ENCODE measurements at regions not wholly inside any gene's neighbourhood (a gene's known extent, or its start where the extent isn't known, plus 50 kb on each side); places are given as distances from the start of the nearest gene placed in this dataset.
"Not testable (repeated sequence)": the region's sequence is repeated elsewhere in the genome, so short reads cannot be mapped to it uniquely, and the experiment has no call there.

DNA sequence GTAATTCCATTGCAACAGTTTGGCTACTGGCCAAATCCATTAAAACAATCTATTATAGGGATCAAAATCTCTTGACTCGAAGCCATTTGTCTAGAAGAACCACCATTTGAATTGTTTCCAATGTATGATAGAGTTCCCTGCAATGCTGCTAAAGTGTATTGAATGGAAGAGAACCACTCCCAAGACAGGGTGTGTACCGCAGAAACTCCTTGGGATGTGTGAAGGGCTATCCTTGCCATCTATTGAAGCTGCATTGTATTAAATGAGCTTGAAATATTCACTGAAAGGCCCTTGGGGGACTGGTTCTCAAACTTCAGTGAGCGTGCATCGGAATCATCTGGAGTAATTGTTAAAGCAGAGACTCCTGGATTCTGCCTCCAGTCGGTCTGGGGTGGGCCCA lies 260.4 kb upstream of the MEIS1 start:
- no peak for DNase-seq (ENCODE audit: low read depth)

DNA sequence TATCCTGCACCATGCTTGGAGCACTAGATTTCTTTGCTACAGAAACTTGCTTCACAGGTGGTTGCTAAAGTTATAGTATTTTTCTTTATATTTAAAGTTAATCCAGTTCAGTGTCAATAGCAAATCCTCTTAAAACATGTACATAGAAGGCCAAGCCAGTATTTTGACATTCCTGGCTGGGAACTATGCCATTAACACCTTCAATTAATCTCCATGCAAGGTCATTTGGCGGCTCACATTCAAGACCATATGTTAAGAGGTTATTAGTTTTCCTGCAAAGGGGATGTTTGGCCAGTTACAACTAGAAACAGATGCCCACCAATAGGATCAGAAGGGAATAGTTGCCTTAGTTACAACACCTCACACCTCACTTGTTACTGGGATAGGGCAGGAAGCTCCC lies 261.3 kb upstream of the MEIS1 start:
- DNase-seq (ENCODE audit: low read depth) = no peak

DNA sequence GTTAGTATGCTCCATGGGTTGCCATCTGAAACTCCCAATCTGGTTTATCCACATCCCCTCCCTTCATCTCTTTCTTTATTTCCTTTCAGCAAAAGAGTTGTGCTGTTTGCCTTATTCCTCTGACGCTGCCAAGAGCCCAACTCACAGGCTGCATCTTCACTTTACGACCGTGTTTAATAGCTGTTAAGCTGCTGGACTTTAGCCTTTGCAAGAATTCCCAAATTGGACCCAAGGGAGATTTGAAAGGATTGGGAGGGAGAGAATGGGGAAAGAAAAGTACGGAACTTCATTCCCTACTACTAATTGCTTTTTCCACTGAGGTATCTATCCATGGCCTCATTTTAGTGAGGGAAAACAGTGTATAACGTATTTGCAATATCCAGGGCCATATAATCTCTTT lies 263.4 kb upstream of the MEIS1 start:
- no peak for DNase-seq (ENCODE audit: low read depth)

- DNase-seq (ENCODE audit: low read depth) = no peak
These were observed 264.1 kb upstream of the MEIS1 start for GRCh38 chr2:66170744-66171330.

- no peak for DNase-seq (ENCODE audit: low read depth)
These were observed 265.8 kb upstream of the MEIS1 start for GRCh38 chr2:66169076-66169475.

DNA sequence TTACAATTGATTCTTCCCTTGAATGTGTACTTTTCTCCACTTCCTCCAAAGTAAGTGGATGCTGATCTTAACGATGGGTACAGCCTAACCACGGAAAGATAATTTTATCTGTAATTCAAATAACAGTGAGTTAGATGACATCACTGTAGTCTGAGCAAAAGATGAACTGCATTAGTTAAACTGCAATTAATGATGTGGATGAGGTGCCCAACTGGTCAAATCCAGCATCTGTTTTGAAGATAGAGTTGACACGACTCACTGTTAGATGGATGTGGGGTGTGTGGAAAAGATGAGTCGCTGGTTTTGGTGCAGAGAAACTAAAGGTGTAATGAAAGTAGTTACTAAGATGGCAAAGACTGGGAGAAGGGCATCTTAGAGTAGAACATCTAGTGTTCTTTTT lies 270.5 kb upstream of the MEIS1 start:
- DNase-seq (ENCODE audit: low read depth) = no peak

DNA sequence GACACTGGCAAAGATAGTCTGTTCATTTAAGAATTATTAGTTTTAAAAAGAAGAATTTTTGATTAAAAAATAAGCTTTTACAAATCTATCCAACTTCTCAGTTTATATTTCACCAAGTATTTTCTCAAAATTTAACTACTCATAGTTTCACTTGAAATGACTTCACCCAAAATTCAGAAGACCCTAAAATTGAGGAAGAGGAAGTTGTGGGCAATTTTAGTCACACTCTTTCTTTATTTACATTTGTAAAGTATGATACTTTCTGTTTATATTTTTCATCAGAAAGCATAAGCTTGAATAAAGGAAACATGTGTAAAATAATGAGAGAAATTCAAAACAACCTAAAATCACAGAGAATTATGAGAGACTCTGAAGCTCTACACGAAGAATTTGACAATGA lies 278.8 kb upstream of the MEIS1 start:
- DNase-seq (ENCODE audit: low read depth) = no peak

GRCh38 chr2:66153941-66154340 lies 281.0 kb upstream of the MEIS1 start:
- DNase-seq (ENCODE audit: low read depth) = no peak

- no peak for DNase-seq (ENCODE audit: low read depth)
These were observed 289.4 kb upstream of the MEIS1 start for GRCh38 chr2:66145490-66145889.

DNA sequence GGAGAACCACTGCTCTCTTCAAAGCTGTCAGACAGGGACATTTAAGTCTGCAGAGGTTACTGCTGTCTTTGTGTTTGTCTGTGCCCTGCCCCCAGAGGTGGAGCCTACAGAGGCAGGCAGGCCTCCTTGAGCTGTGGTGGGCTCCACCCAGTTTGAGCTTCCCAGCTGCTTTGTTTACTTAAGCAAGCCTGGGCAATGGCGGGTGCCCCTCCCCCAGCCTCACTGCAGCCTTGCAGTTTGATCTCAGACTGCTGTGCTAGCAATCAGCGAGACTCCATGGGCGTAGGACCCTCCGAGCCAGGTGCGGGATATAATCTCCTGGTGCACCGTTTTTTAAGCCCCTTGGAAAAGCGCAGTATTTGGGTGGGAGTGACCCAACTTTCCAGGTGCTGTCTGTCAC lies 290.6 kb upstream of the MEIS1 start:
- not testable (repeated sequence) for DNase-seq (ENCODE audit: low read depth)

DNA sequence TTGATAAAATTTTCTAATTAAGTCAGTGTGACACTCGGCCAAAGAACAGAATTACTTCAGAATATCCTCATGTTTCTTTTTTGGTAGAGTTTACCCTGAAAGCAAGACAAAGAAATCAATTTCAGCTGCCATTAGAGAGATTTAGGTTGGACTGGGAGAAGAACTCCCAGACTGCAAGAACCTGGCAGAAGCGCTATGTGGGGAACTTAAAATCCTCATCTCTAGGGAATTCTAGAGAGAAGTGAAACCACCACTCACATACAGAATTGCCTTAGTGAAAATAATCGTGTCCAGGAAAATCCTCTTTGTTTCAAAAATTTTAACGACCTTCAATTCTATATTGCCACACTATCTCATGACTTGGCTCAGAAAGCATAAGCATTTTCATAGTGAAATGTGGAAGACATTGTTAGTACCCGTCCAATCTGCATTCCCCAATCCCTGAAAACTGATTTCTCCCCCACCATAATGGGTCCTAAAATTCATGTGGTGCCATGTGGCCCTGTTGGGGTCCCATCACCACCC lies 297.3 kb upstream of the MEIS1 start:
- DNase-seq (ENCODE audit: low read depth) = no peak

DNA sequence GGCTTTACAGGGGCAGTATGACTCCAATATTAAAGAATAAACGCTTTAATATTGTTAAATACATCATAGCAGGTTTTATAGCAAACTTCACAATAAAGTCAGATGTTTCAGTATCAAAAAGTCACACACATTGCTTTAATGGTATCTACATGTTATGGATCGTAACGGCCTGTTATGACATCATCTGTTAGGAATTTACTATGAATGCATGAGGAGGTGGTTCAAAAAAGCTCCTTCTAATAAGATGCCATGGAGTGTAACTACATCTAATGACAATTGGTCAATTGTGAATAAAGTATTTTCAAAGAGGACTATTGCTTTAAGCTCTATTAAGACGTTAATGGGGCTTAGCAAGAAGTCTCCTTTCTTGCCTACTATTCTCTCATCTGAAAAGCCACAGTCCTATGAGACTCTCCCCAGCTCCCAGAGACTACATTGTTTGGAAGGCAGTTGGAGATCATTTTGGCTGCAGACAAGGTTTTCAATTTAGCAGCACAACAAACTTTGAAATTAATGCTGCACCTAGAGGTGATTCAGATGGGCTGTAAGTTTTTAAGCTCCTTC lies 300.7 kb upstream of the MEIS1 start:
- no peak for DNase-seq (ENCODE audit: low read depth)

GRCh38 chr2:66127656-66128055 lies 307.3 kb upstream of the MEIS1 start:
- DNase-seq (ENCODE audit: low read depth) = no peak

DNA sequence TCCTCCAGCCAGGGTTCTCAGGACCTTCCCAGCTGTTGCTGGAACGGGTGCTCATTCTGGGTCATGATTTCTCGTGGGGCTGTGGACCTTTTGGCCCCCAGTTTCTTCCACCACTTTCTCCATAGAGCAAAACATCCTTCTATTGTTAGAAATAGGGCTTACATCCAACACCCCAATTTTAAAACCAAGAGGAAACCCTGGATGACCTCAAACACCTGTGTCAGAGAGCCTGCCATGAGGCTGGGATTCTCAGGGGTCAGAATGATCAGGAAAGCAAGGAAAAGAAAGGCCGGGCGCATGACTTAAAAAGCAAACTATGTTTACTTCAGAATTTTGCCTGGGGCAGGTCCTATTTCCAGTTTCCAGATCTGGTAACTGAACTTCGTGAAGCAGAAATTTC lies 307.9 kb upstream of the MEIS1 start:
- DNase-seq (ENCODE audit: low read depth) = no peak

DNA sequence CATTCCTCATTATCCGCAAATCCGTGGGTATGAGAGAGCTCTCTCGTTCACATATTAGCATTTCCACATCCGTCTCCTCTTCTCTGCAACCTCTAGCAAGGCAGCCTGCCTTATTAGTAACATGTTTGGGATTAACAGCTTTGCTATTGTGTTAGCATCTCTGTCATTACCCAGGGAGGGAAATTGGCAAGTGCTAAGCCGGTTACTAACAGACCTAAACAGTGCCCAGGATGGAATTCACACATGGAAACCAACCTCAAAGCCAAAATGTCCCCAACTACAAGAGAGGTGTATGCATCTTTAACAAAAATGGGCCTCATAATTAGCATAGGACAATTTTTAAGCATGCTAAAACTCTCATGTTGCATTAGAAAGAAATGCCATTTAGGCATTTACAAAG lies 309.0 kb upstream of the MEIS1 start:
- DNase-seq (ENCODE audit: low read depth) = no peak

DNA sequence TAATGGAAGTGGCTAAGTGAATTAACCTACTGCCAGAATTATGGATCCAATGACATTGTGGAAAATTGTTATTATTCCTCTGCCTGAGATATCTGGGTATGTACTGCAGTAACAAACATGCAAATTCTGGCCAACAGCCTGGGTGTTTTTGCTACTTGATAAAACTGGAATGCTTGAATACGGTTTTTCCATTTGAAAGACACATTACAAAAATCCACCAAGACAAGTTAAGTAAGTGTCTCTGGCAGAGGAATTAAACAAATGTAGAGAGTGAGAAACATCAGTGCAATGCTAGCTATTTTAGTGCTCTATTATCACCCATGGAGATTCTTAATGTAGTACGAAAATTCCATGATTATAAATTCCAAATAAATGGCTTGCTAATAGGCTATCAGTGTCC lies 312.4 kb upstream of the MEIS1 start:
- DNase-seq (ENCODE audit: low read depth) = no peak

GRCh38 chr2:66121946-66122345 lies 313.0 kb upstream of the MEIS1 start:
- DNase-seq (ENCODE audit: low read depth) = no peak

GRCh38 chr2:66113988-66114625 lies 320.8 kb upstream of the MEIS1 start:
- no peak for DNase-seq (ENCODE audit: low read depth)

DNA sequence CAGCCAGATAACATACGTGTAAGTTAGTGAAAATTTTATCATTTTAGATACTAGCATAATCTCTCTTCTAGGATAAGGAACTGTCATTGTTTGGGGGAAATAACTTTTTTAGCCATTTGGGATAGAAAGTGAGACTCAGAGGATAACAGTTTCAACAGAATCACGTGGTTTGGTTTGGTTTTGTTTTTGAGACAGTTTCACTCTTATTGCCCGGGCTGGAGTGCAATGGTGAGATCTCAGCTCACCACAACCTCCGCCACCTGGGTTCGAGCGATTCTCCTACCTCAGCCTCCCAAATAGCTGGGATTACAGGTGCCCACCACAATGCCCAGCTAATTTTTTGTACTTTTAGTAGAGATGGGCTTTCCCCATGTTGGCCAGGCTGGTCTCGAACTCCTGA lies 323.2 kb upstream of the MEIS1 start:
- no peak for DNase-seq (ENCODE audit: low read depth)

DNA sequence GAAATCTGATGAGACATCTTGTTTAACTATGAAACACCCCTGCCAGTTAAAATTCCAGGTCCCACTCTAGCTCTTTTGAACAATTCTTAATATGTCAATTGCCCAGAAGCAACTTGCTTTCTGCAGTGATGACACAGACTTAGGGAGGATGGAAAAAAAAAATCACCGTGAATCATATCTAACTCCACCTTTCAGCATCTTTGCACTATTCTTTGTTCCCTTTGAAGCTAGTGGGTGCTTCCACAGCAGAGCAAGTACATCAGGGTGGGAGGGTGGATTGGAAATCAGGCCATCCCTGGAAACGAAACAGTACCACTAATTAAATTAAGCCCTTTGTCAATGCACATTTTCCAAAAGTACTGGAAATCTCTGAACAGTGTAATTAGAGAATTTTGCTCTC lies 324.3 kb upstream of the MEIS1 start:
- DNase-seq (ENCODE audit: low read depth) = no peak

- DNase-seq (ENCODE audit: low read depth) = no peak
These were observed 324.8 kb upstream of the MEIS1 start for GRCh38 chr2:66110086-66110485.

DNA sequence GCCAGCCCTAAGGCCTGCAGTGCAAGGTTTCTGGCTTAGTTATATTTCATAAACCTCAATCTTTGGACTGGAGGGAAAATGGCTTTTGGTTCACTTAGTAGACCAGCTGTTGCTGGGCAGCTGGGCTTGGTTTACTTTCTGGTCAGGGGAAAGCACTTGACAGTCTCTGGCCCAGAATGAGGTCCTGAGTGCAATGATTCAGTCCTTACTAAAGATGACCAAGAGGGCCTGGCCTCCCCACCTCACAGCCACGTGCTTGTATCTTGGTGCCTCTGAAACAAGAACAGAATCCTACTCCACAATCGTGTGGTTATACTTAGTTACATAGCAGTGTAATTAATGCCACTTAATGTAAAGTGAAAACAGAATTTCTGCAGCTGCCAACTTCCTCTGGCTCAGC lies 325.5 kb upstream of the MEIS1 start:
- no peak for DNase-seq (ENCODE audit: low read depth)

DNA sequence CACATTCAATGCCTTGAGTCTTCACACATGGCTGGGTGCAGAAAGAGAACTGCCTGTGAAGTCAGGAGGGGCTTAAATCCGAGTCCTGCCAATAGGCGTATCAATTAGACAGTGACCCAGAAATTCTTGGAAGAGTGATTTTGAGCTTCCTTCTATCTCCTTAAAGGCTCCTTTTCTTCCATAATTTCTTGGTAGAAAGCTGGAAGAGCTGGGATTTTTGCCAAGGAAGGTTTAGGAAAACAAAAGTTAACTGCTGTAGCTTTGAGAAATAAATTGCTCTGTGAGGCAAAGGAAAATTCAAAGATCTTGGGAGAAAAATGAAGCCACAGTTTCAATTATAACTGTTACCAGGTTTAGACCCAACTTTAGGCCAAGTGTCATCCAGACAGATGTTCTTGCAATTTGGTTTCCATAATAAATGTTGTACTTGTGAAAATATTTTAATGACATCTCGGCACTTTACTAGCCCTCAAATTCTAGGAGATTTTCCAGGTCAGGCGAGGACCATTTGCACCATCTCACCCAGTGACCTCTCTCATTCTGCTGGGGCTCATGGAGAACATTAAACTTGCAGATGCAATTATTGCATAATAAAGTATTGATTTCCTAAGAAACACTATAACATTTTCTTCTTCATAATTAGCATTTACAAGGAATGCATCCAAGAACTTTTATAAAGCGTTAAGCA lies 329.7 kb upstream of the MEIS1 start:
- no peak for DNase-seq (ENCODE audit: low read depth)

Data from RPMI7951 (cell line).